ENCODE measurements at regions not wholly inside any gene's neighbourhood (a gene's known extent, or its start where the extent isn't known, plus 50 kb on each side); places are given as distances from the start of the nearest gene placed in this dataset.

DNA sequence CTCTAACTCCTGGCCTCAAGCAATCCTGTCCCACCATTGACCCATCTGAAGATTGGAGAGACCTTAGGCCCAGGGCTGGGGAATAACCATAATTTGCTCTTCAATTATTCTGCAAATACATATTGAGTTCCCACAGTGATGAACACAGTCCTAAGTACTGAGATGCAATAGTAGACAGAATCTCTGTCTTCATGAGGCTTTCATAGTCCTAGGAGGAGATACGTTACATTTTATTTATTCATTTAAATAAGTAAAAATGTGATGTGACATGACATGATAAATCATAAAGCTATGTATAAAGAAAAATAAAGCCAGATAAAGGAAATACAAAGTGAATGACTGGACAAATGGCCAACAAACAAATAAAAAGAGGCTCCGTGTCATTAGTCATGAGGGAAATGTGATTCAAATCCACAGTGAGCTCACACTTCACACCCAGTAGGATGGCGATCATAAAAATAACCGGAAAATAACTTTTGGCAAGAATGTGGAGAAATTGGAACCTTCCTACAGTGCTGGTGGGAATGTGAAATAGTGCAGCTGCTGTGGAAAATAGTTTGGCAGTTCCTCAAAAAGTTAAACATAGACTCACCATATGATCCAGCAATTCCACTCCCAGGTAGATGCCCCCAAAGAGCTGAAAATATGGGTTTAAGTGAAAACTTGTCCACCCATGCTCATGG lies 52.1 kb upstream of the JCAD start:
- Mint-ChIP-seq H3K9me3 (no peaks in the 10 kb centered on the region), H3K4me3 (no peak overlapping the region)

More for the DNA sequence above, 52.1 kb upstream of the JCAD start:
- no peak overlapping the region for H3K27ac Mint-ChIP-seq
- H3K36me3 Mint-ChIP-seq, result no peaks in the 10 kb centered on the region
- no peak for DNase-seq
- H3K4me1 Mint-ChIP-seq, result peaks cover 9% of the 10 kb centered on the region
- CTCF ChIA-PET, result interaction anchor here (0.7 kb wide), 1 partner anchor 103 kb away, joined by 4 read pairs; no protein-coding TSS in a partner anchor
- H3K27me3 Mint-ChIP-seq, result peaks cover 16% of the 10 kb centered on the region
